Fibroblast of skin of back (primary cell): ENCODE measurements at regions not wholly inside any gene's neighbourhood (a gene's known extent, or its start where the extent isn't known, plus 50 kb on each side); places are given as distances from the start of the nearest gene placed in this dataset.
"Not testable (repeated sequence)": the region's sequence is repeated elsewhere in the genome, so short reads cannot be mapped to it uniquely, and the experiment has no call there.

ENCODE experiments used
- DNase-seq: peaks from one replicate; pipeline ENCODE4 v3.0.0-alpha.2; 2013

GRCh38 chr7:113373863-113374262 lies 255.5 kb upstream of the SMIM30 start:
- peak; percentile 42 for DNase-seq

GRCh38 chr7:113371416-113372043 lies 253.2 kb upstream of the SMIM30 start:
- DNase-seq: no peak

- no peak for DNase-seq
Measured at GRCh38 chr7:113370910-113371309, 252.6 kb upstream of the SMIM30 start.

- no peak for DNase-seq
Measured at GRCh38 chr7:113368256-113368655, 249.9 kb upstream of the SMIM30 start.

- DNase-seq: no peak
Measured at GRCh38 chr7:113367041-113367586, 248.8 kb upstream of the SMIM30 start.

- DNase-seq: no peak
Measured at GRCh38 chr7:113366122-113366521, 247.8 kb upstream of the SMIM30 start.

GRCh38 chr7:113349339-113349738 lies 231.0 kb upstream of the SMIM30 start:
- DNase-seq: no peak

- no peak for DNase-seq
Measured at GRCh38 chr7:113339661-113340060, 221.3 kb upstream of the SMIM30 start.

GRCh38 chr7:113338071-113338696 lies 219.8 kb upstream of the SMIM30 start:
- no peak for DNase-seq

- DNase-seq: not testable (repeated sequence)
Measured at GRCh38 chr7:113336838-113337237, 218.5 kb upstream of the SMIM30 start.

- no peak for DNase-seq
Measured at GRCh38 chr7:113331155-113331898, 213.0 kb upstream of the SMIM30 start.

GRCh38 chr7:113321201-113321600 lies 202.8 kb upstream of the SMIM30 start:
- DNase-seq: peak; percentile 46

GRCh38 chr7:113320419-113320818 lies 202.1 kb upstream of the SMIM30 start:
- DNase-seq: no peak

GRCh38 chr7:113314594-113314993 lies 196.2 kb upstream of the SMIM30 start:
- DNase-seq: no peak

- DNase-seq: no peak
Measured at GRCh38 chr7:113308399-113308798, 190.0 kb upstream of the SMIM30 start.

GRCh38 chr7:113307147-113307546 lies 188.8 kb upstream of the SMIM30 start:
- no peak for DNase-seq

GRCh38 chr7:113306302-113306701 lies 187.9 kb upstream of the SMIM30 start:
- no peak for DNase-seq

GRCh38 chr7:113304104-113304503 lies 185.8 kb upstream of the SMIM30 start:
- DNase-seq: no peak

GRCh38 chr7:113303388-113303787 lies 185.0 kb upstream of the SMIM30 start:
- not testable (repeated sequence) for DNase-seq

- no peak for DNase-seq
Measured at GRCh38 chr7:113301983-113302382, 183.6 kb upstream of the SMIM30 start.

- DNase-seq: no peak
Measured at GRCh38 chr7:113301141-113301540, 182.8 kb upstream of the SMIM30 start.

GRCh38 chr7:113299748-113300147 lies 181.4 kb upstream of the SMIM30 start:
- no peak for DNase-seq

- no peak for DNase-seq
Measured at GRCh38 chr7:113298501-113298900, 180.1 kb upstream of the SMIM30 start.

GRCh38 chr7:113294750-113295149 lies 176.4 kb upstream of the SMIM30 start:
- no peak for DNase-seq
